ENCODE measurements at regions not wholly inside any gene's neighbourhood (a gene's known extent, or its start where the extent isn't known, plus 50 kb on each side); places are given as distances from the start of the nearest gene placed in this dataset.

- CTCF ChIA-PET, result no interaction called here
- no peak for DNase-seq (ENCODE audit: extremely low spot score)
- POLR2A ChIA-PET, result no interaction called here
- no peak for TF ChIP-seq FOXK2 (IDR thresholded peaks at IDR 0.05)
- no peak for TF ChIP-seq ELF4 (IDR thresholded peaks at IDR 0.05)
These were observed 62.8 kb upstream of the FCN1 start for GRCh38 chr9:134980516-134980915.

DNA sequence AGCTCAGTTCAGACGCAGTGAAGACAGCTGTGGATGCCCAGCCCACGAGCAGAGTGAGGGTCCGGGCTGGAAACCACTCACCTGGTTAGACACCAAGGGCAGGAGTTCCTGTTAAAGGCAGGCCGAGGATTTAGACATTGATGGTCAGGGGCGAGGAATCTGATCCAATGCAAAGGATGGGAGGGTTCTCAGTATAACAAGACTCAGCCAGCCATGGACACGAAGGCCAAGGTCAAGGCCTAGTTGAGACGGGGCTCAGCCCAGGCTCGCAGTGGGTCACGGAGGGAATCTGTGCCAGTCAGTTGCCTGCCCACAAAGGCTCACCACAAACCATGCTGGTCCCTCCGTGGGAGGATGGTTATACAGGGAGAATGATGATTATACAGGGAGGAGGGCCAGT lies 63.3 kb upstream of the FCN1 start:
- ChIA-PET POLR2A (no interaction called here), CTCF (no interaction called here)
- no peak for DNase-seq (ENCODE audit: extremely low spot score)
- TF ChIP-seq PKNOX1 (IDR thresholded peaks at IDR 0.05) (no peak), ELF4 (IDR thresholded peaks at IDR 0.05) (no peak), SP1 (IDR thresholded peaks at IDR 0.05) (no peak), FOXK2 (IDR thresholded peaks at IDR 0.05) (no peak), LEF1 (IDR thresholded peaks at IDR 0.05; ENCODE audit: borderline replicate concordance) (no peak), L3MBTL2 (conservative IDR thresholded peaks at IDR 0.05) (no peak), TARDBP (IDR thresholded peaks at IDR 0.05) (no peak), HDGF (IDR thresholded peaks at IDR 0.05; ENCODE audit: borderline replicate concordance) (no peak), NFRKB (IDR thresholded peaks at IDR 0.05) (no peak), SUZ12 (IDR thresholded peaks at IDR 0.05) (no peak), FOXA1 (IDR thresholded peaks at IDR 0.05) (no peak), BHLHE40 (IDR thresholded peaks at IDR 0.05; ENCODE audit: borderline replicate concordance) (no peak), FOXM1 (IDR thresholded peaks at IDR 0.05; ENCODE audit: borderline replicate concordance) (no peak), ZNF384 (IDR thresholded peaks at IDR 0.05) (no peak), CTBP1 (IDR thresholded peaks at IDR 0.05; ENCODE audit: borderline replicate concordance) (no peak), ARNT (IDR thresholded peaks at IDR 0.05) (no peak)

DNA sequence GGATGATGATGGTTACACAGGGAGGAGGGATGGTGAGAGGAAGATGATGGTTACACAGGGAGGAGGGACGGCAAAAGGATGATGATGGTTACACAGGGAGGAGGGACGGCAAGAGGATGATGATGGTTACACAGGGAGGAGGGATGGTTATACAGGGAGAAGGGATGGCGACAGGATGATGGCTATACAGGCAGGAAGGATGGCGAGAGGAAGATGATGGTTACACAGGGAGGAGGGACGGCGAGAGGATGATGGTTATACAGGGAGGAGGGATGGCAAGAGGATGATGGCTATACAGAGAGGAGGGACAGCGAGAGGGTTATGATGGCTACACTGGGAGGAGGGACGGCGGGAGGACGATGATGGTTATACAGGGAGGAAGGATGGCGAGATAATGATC lies 64.1 kb upstream of the FCN1 start:
- TF ChIP-seq NFRKB (IDR thresholded peaks at IDR 0.05), result no peak
- no peak for TF ChIP-seq SUZ12 (IDR thresholded peaks at IDR 0.05)
- no peak for TF ChIP-seq FOXA1 (IDR thresholded peaks at IDR 0.05)
- TF ChIP-seq PKNOX1 (IDR thresholded peaks at IDR 0.05), result no peak
- TF ChIP-seq CTBP1 (IDR thresholded peaks at IDR 0.05; ENCODE audit: borderline replicate concordance), result no peak
- TF ChIP-seq L3MBTL2 (conservative IDR thresholded peaks at IDR 0.05), result no peak
- no peak for TF ChIP-seq ARNT (IDR thresholded peaks at IDR 0.05)
- no peak for TF ChIP-seq ELF4 (IDR thresholded peaks at IDR 0.05)
- DNase-seq (ENCODE audit: extremely low spot score), result no peak
- ChIA-PET POLR2A (no interaction called here), CTCF (no interaction called here)

GRCh38 chr9:134982311-134982710 lies 64.6 kb upstream of the FCN1 start:
- CTCF ChIA-PET, result interaction anchor here (0.8 kb wide), 1 partner anchor 83 kb away, joined by 3 read pairs; no protein-coding TSS in a partner anchor
- DNase-seq (ENCODE audit: extremely low spot score), result no peak
- TF ChIP-seq CTBP1 (IDR thresholded peaks at IDR 0.05; ENCODE audit: borderline replicate concordance) (no peak), FOXA1 (IDR thresholded peaks at IDR 0.05) (no peak), ELF4 (IDR thresholded peaks at IDR 0.05) (no peak), HDGF (IDR thresholded peaks at IDR 0.05; ENCODE audit: borderline replicate concordance) (no peak), FOXM1 (IDR thresholded peaks at IDR 0.05; ENCODE audit: borderline replicate concordance) (no peak), FOXK2 (IDR thresholded peaks at IDR 0.05) (no peak), PKNOX1 (IDR thresholded peaks at IDR 0.05) (no peak), BHLHE40 (IDR thresholded peaks at IDR 0.05; ENCODE audit: borderline replicate concordance) (no peak), SP1 (IDR thresholded peaks at IDR 0.05) (no peak), ARNT (IDR thresholded peaks at IDR 0.05) (no peak), LEF1 (IDR thresholded peaks at IDR 0.05; ENCODE audit: borderline replicate concordance) (no peak), L3MBTL2 (conservative IDR thresholded peaks at IDR 0.05) (no peak), SUZ12 (IDR thresholded peaks at IDR 0.05) (no peak), NFRKB (IDR thresholded peaks at IDR 0.05) (no peak)
- POLR2A ChIA-PET, result no interaction called here

DNA sequence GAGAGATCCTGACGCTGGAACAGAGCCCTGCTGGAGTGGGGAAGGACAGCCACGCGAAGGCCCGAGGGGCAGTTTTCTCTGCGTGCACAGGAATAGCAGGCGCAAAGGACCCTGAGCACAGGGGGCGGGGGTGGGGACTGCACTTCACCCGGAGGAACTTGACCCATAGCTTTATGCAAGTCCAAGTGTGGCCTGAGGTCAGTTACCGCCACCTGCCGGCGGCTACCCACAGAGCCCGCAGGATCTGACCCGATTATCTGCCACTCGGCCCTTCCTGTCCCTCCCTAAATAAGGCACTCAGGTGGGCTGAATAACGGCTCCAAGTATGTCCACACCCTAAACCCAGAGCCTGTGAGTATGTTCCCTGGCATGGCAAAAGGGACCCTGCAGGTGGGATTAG lies 65.4 kb upstream of the FCN1 start:
- DNase-seq (ENCODE audit: extremely low spot score), result no peak
- ChIA-PET CTCF (interaction anchor here (0.8 kb wide), 1 partner anchor 84 kb away, joined by 3 read pairs; no protein-coding TSS in a partner anchor), POLR2A (no interaction called here)
- TF ChIP-seq SP1 (IDR thresholded peaks at IDR 0.05) (no peak), TARDBP (IDR thresholded peaks at IDR 0.05) (no peak), L3MBTL2 (conservative IDR thresholded peaks at IDR 0.05) (no peak), BHLHE40 (IDR thresholded peaks at IDR 0.05; ENCODE audit: borderline replicate concordance) (no peak), SUZ12 (IDR thresholded peaks at IDR 0.05) (no peak), FOXK2 (IDR thresholded peaks at IDR 0.05) (no peak), HDGF (IDR thresholded peaks at IDR 0.05; ENCODE audit: borderline replicate concordance) (no peak), ZNF384 (IDR thresholded peaks at IDR 0.05) (no peak), FOXA1 (IDR thresholded peaks at IDR 0.05) (no peak), LEF1 (IDR thresholded peaks at IDR 0.05; ENCODE audit: borderline replicate concordance) (no peak), FOXM1 (IDR thresholded peaks at IDR 0.05; ENCODE audit: borderline replicate concordance) (no peak), ELF4 (IDR thresholded peaks at IDR 0.05) (no peak), PKNOX1 (IDR thresholded peaks at IDR 0.05) (no peak), NFRKB (IDR thresholded peaks at IDR 0.05) (no peak), ARNT (IDR thresholded peaks at IDR 0.05) (no peak), CTBP1 (IDR thresholded peaks at IDR 0.05; ENCODE audit: borderline replicate concordance) (no peak)

Data from HEK293T (cell line).